Liver (tissue), 2 donors: ENCODE measurements at regions not wholly inside any gene's neighbourhood (a gene's known extent, or its start where the extent isn't known, plus 50 kb on each side); places are given as distances from the start of the nearest gene placed in this dataset.

Experiments
- CTCF ChIP-seq: fragments of 150-350 bp; IDR thresholded peaks from 2 replicates; pipeline ENCODE4 v1.5.1; 2017; ENCODE audit warnings: improper control_type of control experiment, low read depth, low read length; ENCODE audit not compliant: missing input control
- REST ChIP-seq: IDR thresholded peaks from 2 replicates; pipeline ENCODE4 v1.6.1; 2016; ENCODE audit warnings: antibody characterized with exemption, mild to moderate bottlenecking
- donor health status: healthy.

GRCh38 chr3:31421314-31422048 lies 111.2 kb upstream of the STT3B start:
- TF ChIP-seq REST = no peak
- TF ChIP-seq CTCF = no peak
